Ishikawa (cell line): ENCODE measurements at regions not wholly inside any gene's neighbourhood (a gene's known extent, or its start where the extent isn't known, plus 50 kb on each side); places are given as distances from the start of the nearest gene placed in this dataset.

Experiments used
- CEBPB ChIP-seq: IDR thresholded peaks from 2 replicates; pipeline ENCODE4 v1.6.1; 2012
- CREB1 ChIP-seq: IDR thresholded peaks from 2 replicates; pipeline ENCODE4 v1.6.1; 2012; ENCODE audit warnings: low read depth
- EGR1 ChIP-seq: IDR thresholded peaks from 2 replicates; pipeline ENCODE4 v1.6.1; 2012
- EP300 ChIP-seq: IDR thresholded peaks from 2 replicates; pipeline ENCODE4 v1.6.1; 2012; ENCODE audit warnings: borderline replicate concordance
- FOXM1 ChIP-seq: IDR thresholded peaks from 2 replicates; pipeline ENCODE4 v1.6.1; 2012; ENCODE audit warnings: low read depth, borderline replicate concordance
- NFIC ChIP-seq: IDR thresholded peaks from 2 replicates; pipeline ENCODE4 v1.6.1; 2012
- RAD21 ChIP-seq: IDR thresholded peaks from 2 replicates; pipeline ENCODE4 v1.6.1; 2012; ENCODE audit warnings: low read depth
- TAF1 ChIP-seq: IDR thresholded peaks from 2 replicates; pipeline ENCODE4 v1.6.1; 2012; ENCODE audit warnings: low read depth, mild to moderate bottlenecking
- TCF12 ChIP-seq: IDR thresholded peaks from 2 replicates; pipeline ENCODE4 v1.6.1; 2012; ENCODE audit warnings: low read depth
- TEAD4 ChIP-seq: IDR thresholded peaks from 2 replicates; pipeline ENCODE4 v1.6.1; 2012
- YY1 ChIP-seq: IDR thresholded peaks from 2 replicates; pipeline ENCODE4 v1.6.1; 2012; ENCODE audit warnings: low read depth
- ZBTB7A ChIP-seq: IDR thresholded peaks from 2 replicates; pipeline ENCODE4 v1.6.1; 2012; ENCODE audit warnings: low read depth
- TF ChIP-seq, protein P1 (sequence below): IDR thresholded peaks from 2 replicates; pipeline ENCODE4 v1.6.1; 2012
- TF ChIP-seq, protein P2 (sequence below): IDR thresholded peaks from 2 replicates; pipeline ENCODE4 v1.6.1; 2012; ENCODE audit warnings: low read depth, mild to moderate bottlenecking
- TF ChIP-seq, protein P3 (sequence below): IDR thresholded peaks from 2 replicates; pipeline ENCODE4 v1.6.1; 2012

DNA sequence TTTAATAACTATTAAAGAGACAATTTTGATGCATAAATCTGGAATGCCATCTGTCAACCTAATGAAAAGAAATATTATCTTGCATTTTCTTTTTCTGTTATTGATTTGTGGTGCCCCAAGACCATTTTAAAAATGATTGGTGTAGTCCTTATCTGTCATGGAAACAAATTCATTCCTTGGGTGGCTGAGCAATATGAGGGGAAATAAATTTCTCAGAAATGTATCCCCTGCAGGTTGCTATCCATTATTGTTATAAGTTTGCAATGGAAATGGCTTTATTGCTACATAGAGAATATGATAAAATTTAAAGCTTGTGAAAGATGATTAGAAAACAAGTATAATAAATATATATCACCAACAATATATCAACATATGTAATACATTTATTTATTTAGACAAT is 607.0 kb downstream of the DNAJB9 start:
- no peak for TF ChIP-seq TAF1
- TF ChIP-seq, protein P1, sequence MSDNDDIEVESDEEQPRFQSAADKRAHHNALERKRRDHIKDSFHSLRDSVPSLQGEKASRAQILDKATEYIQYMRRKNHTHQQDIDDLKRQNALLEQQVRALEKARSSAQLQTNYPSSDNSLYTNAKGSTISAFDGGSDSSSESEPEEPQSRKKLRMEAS, result no peak
- TF ChIP-seq ZBTB7A, result no peak
- TF ChIP-seq, protein P2, sequence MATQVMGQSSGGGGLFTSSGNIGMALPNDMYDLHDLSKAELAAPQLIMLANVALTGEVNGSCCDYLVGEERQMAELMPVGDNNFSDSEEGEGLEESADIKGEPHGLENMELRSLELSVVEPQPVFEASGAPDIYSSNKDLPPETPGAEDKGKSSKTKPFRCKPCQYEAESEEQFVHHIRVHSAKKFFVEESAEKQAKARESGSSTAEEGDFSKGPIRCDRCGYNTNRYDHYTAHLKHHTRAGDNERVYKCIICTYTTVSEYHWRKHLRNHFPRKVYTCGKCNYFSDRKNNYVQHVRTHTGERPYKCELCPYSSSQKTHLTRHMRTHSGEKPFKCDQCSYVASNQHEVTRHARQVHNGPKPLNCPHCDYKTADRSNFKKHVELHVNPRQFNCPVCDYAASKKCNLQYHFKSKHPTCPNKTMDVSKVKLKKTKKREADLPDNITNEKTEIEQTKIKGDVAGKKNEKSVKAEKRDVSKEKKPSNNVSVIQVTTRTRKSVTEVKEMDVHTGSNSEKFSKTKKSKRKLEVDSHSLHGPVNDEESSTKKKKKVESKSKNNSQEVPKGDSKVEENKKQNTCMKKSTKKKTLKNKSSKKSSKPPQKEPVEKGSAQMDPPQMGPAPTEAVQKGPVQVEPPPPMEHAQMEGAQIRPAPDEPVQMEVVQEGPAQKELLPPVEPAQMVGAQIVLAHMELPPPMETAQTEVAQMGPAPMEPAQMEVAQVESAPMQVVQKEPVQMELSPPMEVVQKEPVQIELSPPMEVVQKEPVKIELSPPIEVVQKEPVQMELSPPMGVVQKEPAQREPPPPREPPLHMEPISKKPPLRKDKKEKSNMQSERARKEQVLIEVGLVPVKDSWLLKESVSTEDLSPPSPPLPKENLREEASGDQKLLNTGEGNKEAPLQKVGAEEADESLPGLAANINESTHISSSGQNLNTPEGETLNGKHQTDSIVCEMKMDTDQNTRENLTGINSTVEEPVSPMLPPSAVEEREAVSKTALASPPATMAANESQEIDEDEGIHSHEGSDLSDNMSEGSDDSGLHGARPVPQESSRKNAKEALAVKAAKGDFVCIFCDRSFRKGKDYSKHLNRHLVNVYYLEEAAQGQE, result no peak
- no peak for TF ChIP-seq TEAD4
- no peak for TF ChIP-seq EGR1
- no peak for TF ChIP-seq YY1
- no peak for TF ChIP-seq NFIC
- TF ChIP-seq, protein P3, sequence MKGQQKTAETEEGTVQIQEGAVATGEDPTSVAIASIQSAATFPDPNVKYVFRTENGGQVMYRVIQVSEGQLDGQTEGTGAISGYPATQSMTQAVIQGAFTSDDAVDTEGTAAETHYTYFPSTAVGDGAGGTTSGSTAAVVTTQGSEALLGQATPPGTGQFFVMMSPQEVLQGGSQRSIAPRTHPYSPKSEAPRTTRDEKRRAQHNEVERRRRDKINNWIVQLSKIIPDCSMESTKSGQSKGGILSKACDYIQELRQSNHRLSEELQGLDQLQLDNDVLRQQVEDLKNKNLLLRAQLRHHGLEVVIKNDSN, result no peak

DNA sequence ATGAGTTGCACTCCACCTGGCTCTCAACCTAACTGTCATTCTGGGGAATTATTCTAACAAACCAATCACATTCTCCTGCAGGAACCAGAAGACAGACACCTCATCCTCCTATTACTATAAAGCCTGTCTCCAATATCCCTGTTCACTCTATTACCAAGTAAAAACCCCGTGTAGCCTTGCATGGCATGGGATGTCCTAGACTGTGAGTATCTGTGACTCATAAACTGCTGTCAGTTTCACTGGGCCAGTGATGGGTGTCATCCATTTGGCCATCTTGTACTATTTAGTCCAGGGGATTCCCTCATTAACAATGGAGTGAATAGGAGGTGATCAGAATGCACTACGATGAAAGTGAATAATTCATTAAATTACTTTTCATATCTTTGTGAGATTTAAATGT is 608.7 kb downstream of the DNAJB9 start:
- no peak for TF ChIP-seq YY1
- TF ChIP-seq ZBTB7A, result no peak
- TF ChIP-seq FOXM1, result no peak
- TF ChIP-seq CEBPB, result no peak
- no peak for TF ChIP-seq RAD21
- no peak for TF ChIP-seq TEAD4
- TF ChIP-seq, protein P2, result no peak
- TF ChIP-seq, protein P1, result no peak
- TF ChIP-seq NFIC, result no peak
- TF ChIP-seq TAF1, result no peak

DNA sequence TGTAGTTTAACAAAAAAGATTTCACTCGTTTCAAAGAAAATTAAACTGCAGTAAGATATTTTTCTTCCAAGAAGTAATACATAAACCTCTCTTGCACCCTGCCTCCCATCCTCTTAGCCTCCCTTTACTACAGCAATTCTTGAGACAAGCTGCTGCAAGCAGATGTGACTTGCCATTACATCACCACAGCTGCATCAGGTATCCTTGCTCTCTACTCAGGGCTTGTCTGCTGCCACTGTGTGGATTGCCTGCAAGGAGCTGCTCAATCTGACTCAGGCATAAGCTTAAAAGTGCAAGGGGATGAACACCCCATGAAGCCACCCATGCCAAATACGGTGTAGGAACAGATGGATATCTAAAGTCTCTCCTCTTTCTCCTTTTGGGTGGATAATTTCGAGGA is 609.9 kb downstream of the DNAJB9 start:
- no peak for TF ChIP-seq NFIC
- TF ChIP-seq, protein P3, result no peak
- TF ChIP-seq, protein P2, result no peak
- no peak for TF ChIP-seq TEAD4
- no peak for TF ChIP-seq ZBTB7A
- TF ChIP-seq CEBPB, result no peak
- TF ChIP-seq TCF12, result no peak

DNA sequence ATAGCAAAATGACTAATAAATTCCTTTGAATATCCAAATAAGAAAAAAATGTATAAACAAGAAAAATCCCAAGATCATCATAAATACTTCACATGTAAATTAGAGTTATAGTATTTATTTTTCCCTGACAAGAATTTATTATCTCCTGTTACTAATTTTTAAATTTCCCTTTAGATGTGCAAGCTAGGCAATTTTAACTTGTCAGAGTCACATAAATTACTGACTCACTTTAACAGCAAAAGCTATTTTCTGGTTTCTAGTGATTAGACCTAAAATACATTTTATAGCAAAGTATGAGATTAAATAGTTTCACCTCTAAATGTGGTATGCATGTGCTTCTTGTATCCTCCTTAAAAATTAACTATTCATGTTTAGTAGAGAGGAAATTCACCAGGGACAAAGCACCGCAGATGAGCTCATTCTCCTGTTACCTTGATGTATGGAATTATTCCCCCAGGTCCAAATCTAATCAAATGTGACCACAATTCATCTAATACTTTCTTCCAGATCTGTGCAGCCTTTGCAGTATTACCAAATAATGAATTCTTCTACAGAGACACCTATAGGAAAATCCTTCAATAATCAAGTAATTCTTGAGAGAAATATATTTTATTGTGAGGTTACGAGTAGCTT is 621.2 kb downstream of the DNAJB9 start:
- TF ChIP-seq TCF12 (no peak), YY1 (no peak), RAD21 (no peak), EP300 (no peak)

DNA sequence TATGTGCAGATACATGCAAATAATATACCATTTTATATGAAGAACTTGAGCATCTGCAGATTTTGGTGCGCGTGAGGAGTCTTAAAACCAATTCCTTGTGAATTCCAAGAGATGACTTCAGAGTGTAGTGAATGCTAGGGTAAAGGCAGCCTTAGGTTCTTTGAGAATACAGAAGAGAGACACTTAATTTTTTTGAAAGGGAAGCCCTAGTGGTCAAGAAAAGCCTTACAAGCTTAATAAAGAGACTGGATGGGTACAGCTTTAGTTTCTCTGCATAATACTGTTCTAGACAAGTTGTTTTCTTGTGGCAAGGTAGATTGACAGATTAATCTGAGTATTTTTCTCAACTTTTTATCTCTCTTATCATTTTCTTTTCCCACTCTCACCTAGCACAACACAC is 636.5 kb downstream of the DNAJB9 start:
- TF ChIP-seq ZBTB7A (no peak), TAF1 (no peak), CREB1 (no peak), YY1 (no peak), RAD21 (no peak), CEBPB (no peak), TEAD4 (no peak), EP300 (no peak)
- TF ChIP-seq, protein P3, result no peak
